Cardiac fibroblast (primary cell): ENCODE measurements at regions not wholly inside any gene's neighbourhood (a gene's known extent, or its start where the extent isn't known, plus 50 kb on each side); places are given as distances from the start of the nearest gene placed in this dataset.

Source experiments
- DNase-seq, 2 donors: peaks; one replicate each; pipeline versions ENCODE4 v3.0.0 to v3.0.0-alpha.2; 2010; ENCODE audit warnings: low read depth in 2 of 2
- H3K4me3 ChIP-seq, 2 donors: replicated peaks in 1 of 2; 1 replicate in 1 of 2; 2 replicates in 1 of 2; pipeline ENCODE4 v1.5.1; 2011; ENCODE audit warnings: low read depth in 2 of 2, low read length in 2 of 2, mild to moderate bottlenecking in 2 of 2, moderate library complexity in 1 of 2
- CTCF ChIP-seq: IDR thresholded peaks from one replicate; pipeline ENCODE4 v1.5.1; 2011; ENCODE audit warnings: low read depth, mild to moderate bottlenecking, low read length, inconsistent platforms

- no peak for TF ChIP-seq CTCF
- DNase-seq: no peak
- no peak overlapping the region for H3K4me3 ChIP-seq
These were observed 597.6 kb downstream of the MATN1 start for GRCh38 chr1:30125821-30126170.

- no peak for TF ChIP-seq CTCF
- no peak for DNase-seq
- H3K4me3 ChIP-seq: no peak overlapping the region
These were observed 598.2 kb downstream of the MATN1 start for GRCh38 chr1:30125021-30125820.

- no peak for DNase-seq
- no peak for TF ChIP-seq CTCF
- H3K4me3 ChIP-seq: no peak overlapping the region
These were observed 599.5 kb downstream of the MATN1 start for GRCh38 chr1:30123896-30124295.

GRCh38 chr1:30123036-30123435 lies 600.3 kb downstream of the MATN1 start:
- no peak overlapping the region for H3K4me3 ChIP-seq
- DNase-seq: no peak
- TF ChIP-seq CTCF: no peak

- no peak for DNase-seq
- TF ChIP-seq CTCF: no peak
- H3K4me3 ChIP-seq: no peak overlapping the region
These were observed 603.0 kb downstream of the MATN1 start for GRCh38 chr1:30120245-30121000.

GRCh38 chr1:30117685-30118084 lies 605.7 kb downstream of the MATN1 start:
- DNase-seq: no peak
- H3K4me3 ChIP-seq: no peak overlapping the region
- no peak for TF ChIP-seq CTCF
